WTC11 (cell line): ENCODE measurements at regions not wholly inside any gene's neighbourhood (a gene's known extent, or its start where the extent isn't known, plus 50 kb on each side); places are given as distances from the start of the nearest gene placed in this dataset.

Experiments
- ATAC-seq: fragments of 200-7000 bp; cut with Tn5 transposase; 2 replicates; pipeline ENCODE4 v1.10.0; 2021; ENCODE audit warnings: mild to moderate bottlenecking, moderate library complexity
- CTCF ChIA-PET: fragments of 300-600 bp; sonication (Branson Sonifier 250); formaldehyde crosslinking; loops from one replicate; lab custom pipeline; 2021; ENCODE audit warnings: antibody characterized with exemption; lab: Charles Lee
- POLR2A ChIA-PET: fragments of 350-600 bp; sonication (Branson Sonifier 250); formaldehyde crosslinking; loops from one replicate; lab custom pipeline; 2021; ENCODE audit warnings: antibody characterized with exemption; lab: Charles Lee
- DNase-seq: peaks from one replicate; pipeline ENCODE4 v3.0.0; 2021; ENCODE audit warnings: low spot score
- H3K27ac Mint-ChIP-seq: 2 replicates; pipeline ENCODE4 v1.8.0; 2021; ENCODE audit warnings: mixed read lengths
- H3K27me3 Mint-ChIP-seq: 2 replicates; pipeline ENCODE4 v1.8.0; 2021; ENCODE audit warnings: low read depth, mild to moderate bottlenecking, moderate library complexity, mixed read lengths
- H3K36me3 Mint-ChIP-seq: 2 replicates; pipeline ENCODE4 v1.8.0; 2021; ENCODE audit warnings: mixed read lengths
- H3K4me1 Mint-ChIP-seq: 2 replicates; pipeline ENCODE4 v1.8.0; 2022; ENCODE audit warnings: mixed read lengths
- H3K4me3 Mint-ChIP-seq: 2 replicates; pipeline ENCODE4 v1.8.0; 2021; ENCODE audit warnings: mild to moderate bottlenecking, moderate library complexity, mixed read lengths
- H3K9me3 Mint-ChIP-seq: 2 replicates; pipeline ENCODE4 v1.8.0; 2021; ENCODE audit warnings: mixed read lengths
- AR ChIP-seq: fragments of 250-450 bp; sonication (Bioruptor Pico); IDR thresholded peaks from 2 replicates; pipeline ENCODE4 v1.9.0; 2021; ENCODE audit warnings: mild to moderate bottlenecking
- CBFB ChIP-seq: sonication (generic); formaldehyde crosslinking; IDR thresholded peaks from 2 replicates; pipeline ENCODE4 v1.8.1; 2022; ENCODE audit warnings: mild to moderate bottlenecking, low read depth, missing genetic modification reagents
- CDX4 ChIP-seq: fragments of 250-450 bp; sonication (Bioruptor Pico); IDR thresholded peaks from 2 replicates; pipeline ENCODE4 v1.9.0; 2021; ENCODE audit warnings: moderate library complexity, mild to moderate bottlenecking, inconsistent platforms, borderline replicate concordance
- ELF4 ChIP-seq: sonication (generic); formaldehyde crosslinking; IDR thresholded peaks from 2 replicates; pipeline ENCODE4 v1.8.1; 2022; ENCODE audit warnings: low read depth, mild to moderate bottlenecking, moderate library complexity, missing genetic modification reagents
- GRHL2 ChIP-seq: fragments of 250-450 bp; sonication (Bioruptor Pico); IDR thresholded peaks from 2 replicates; pipeline ENCODE4 v1.8.0; 2022; ENCODE audit warnings: mild to moderate bottlenecking, moderate library complexity; ENCODE audit not compliant: insufficient replicate concordance, severe bottlenecking
- IRF1 ChIP-seq: sonication (generic); formaldehyde crosslinking; IDR thresholded peaks from 2 replicates; pipeline ENCODE4 v1.8.0; 2023; ENCODE audit warnings: missing genetic modification reagents
- MLX ChIP-seq: sonication (generic); formaldehyde crosslinking; IDR thresholded peaks from 2 replicates; pipeline ENCODE4 v1.8.1; 2023; ENCODE audit warnings: mild to moderate bottlenecking, missing genetic modification reagents, moderate library complexity
- MXD4 ChIP-seq: fragments of 250-450 bp; sonication (Bioruptor Pico); IDR thresholded peaks from 2 replicates; pipeline ENCODE4 v1.8.0; 2021; ENCODE audit warnings: mild to moderate bottlenecking, moderate library complexity, borderline replicate concordance
- MYBL2 ChIP-seq: sonication (generic); formaldehyde crosslinking; IDR thresholded peaks from 2 replicates; pipeline ENCODE4 v1.8.1; 2023; ENCODE audit warnings: mild to moderate bottlenecking, moderate library complexity, missing genetic modification reagents
- PRDM15 ChIP-seq: sonication (generic); formaldehyde crosslinking; IDR thresholded peaks from 2 replicates; pipeline ENCODE4 v1.8.0; 2022; ENCODE audit warnings: missing genetic modification reagents
- RORB ChIP-seq: fragments of 250-450 bp; sonication (Bioruptor Pico); IDR thresholded peaks from 2 replicates; pipeline ENCODE4 v1.9.0; 2021; ENCODE audit warnings: mild to moderate bottlenecking
- SMAD3 ChIP-seq: sonication (generic); formaldehyde crosslinking; IDR thresholded peaks from 2 replicates; pipeline ENCODE4 v1.8.0; 2022; ENCODE audit warnings: missing genetic modification reagents, mild to moderate bottlenecking, borderline replicate concordance
- SOX15 ChIP-seq: fragments of 250-450 bp; sonication (Bioruptor Pico); IDR thresholded peaks from 2 replicates; pipeline ENCODE4 v1.9.0; 2021; ENCODE audit warnings: mild to moderate bottlenecking
- ZNF121 ChIP-seq: sonication (generic); formaldehyde crosslinking; IDR thresholded peaks from 2 replicates; pipeline ENCODE4 v1.8.0; 2023; ENCODE audit warnings: missing genetic modification reagents
- ZNF281 ChIP-seq: sonication (generic); formaldehyde crosslinking; IDR thresholded peaks from 2 replicates; pipeline ENCODE4 v1.8.0; 2023; ENCODE audit warnings: mild to moderate bottlenecking, missing genetic modification reagents
- ZNF317 ChIP-seq: sonication (generic); formaldehyde crosslinking; IDR thresholded peaks from 2 replicates; pipeline ENCODE4 v1.8.1; 2023; ENCODE audit warnings: low read depth, mild to moderate bottlenecking, moderate library complexity, missing genetic modification reagents, borderline replicate concordance
- ZSCAN18 ChIP-seq: fragments of 250-450 bp; sonication (Bioruptor Pico); IDR thresholded peaks from 2 replicates; pipeline ENCODE4 v2.1.2; 2022; ENCODE audit warnings: mild to moderate bottlenecking, moderate library complexity

GRCh38 chr2:52956118-52956517 is 811.5 kb upstream of the CHAC2 start:
- no peak for ATAC-seq
- H3K27ac Mint-ChIP-seq = no peak overlapping the region
- no peak overlapping the region for H3K4me3 Mint-ChIP-seq
- TF ChIP-seq ZSCAN18 (no peak), GRHL2 (CRISPR knock-in tag) (no peak), MXD4 (no peak), RORB (no peak), ZNF121 (CRISPR knock-in tag) (no peak), ZNF281 (CRISPR knock-in tag) (no peak), MLX (no peak), IRF1 (no peak), ELF4 (no peak), SMAD3 (no peak), ZNF317 (CRISPR knock-in tag) (no peak), PRDM15 (CRISPR knock-in tag) (no peak), CDX4 (CRISPR knock-in tag) (no peak), CBFB (CRISPR knock-in tag) (no peak), MYBL2 (CRISPR knock-in tag) (no peak), AR (no peak), SOX15 (CRISPR knock-in tag) (no peak)
- H3K4me1 Mint-ChIP-seq = peaks cover 2% of the 10 kb centered on the region
- H3K36me3 Mint-ChIP-seq = peaks cover 2% of the 10 kb centered on the region; the same call in 1 of the 2 replicates
- DNase-seq = no peak
- ChIA-PET CTCF (interaction anchor here (0.7 to 2.2 kb wide), 3 partner anchors 8 to 624 kb away, joined by 3 to 13 read pairs (median 3); no protein-coding TSS in a partner anchor), POLR2A (no interaction called here)
- H3K27me3 Mint-ChIP-seq = no peaks in the 10 kb centered on the region
- no peaks in the 10 kb centered on the region for H3K9me3 Mint-ChIP-seq
